HG03571 (cell line): ENCODE measurements at regions not wholly inside any gene's neighbourhood (a gene's known extent, or its start where the extent isn't known, plus 50 kb on each side); places are given as distances from the start of the nearest gene placed in this dataset.

Experiments used
- ATAC-seq: cut with Tn5 transposase; IDR thresholded peaks from one replicate; pipeline ENCODE4 v1.9.1; 2021; ENCODE audit not compliant: unreplicated experiment

DNA sequence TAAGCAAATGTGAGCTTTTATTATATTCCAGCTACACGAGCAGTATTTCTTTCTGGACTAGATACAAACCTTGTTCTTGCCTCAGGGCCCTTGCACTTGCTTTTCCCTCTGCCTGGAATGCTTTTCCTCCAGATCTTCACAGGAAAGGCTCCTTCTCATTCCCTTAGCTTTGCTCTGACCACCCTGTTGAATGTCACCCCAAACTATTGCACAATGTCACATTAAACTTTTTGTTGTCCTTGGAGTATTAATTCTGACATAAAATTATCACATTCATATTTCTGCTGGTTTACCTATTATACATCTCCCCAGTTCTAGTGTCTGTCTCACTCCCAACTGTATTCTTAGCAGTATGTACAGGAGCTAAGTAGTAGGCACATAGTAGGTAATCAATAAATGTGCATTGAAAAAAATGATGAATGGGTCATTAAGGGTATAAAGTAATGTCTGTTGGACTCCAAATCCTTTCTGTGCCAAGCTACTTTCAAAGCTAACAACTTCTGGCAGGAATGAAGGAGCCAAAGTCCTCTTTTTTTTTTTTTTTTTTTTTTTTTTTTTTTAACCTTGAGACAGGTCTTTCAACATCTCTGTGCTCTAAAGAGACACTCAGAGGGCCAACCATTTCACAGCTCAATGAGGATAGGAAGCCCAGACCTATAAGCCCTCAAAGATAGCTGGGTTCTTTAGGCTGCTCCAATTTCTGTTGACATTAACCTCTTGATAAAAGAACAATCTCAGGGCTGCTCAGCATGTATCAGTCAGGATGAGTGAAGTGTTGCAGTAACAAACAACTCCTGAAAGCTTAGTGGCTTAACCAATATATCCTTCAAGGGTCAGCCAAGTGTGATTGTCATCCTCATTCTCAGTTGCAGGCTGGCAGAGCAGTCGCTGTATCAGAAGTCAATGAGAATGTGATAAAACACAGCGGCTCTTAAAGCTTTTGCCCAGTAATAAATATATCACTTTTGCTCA, 424.4 kb upstream of the TBX3 start:
- no peak for ATAC-seq

GRCh38 chr12:115103884-115104883, 420.2 kb upstream of the TBX3 start:
- no peak for ATAC-seq

DNA sequence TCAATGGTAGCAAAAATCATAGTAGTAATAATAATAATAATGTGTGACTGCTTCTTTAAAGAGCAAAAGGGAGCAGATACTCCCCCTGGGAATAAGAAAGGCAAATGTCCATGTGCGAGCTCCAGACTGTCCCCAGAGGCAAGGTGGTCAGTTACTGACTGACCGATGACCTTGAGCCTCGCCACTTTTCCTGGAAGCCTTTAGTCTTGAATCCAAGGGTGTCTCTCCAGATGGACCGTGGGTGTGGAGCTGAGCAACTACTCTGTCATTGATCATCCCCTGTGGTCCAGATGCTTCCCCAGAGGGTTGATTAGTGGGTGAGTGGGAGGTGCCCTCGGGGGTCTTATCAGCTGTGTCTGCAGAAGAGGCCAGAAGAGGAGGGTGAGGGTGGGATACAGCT, 418.5 kb upstream of the TBX3 start:
- ATAC-seq, result no peak

DNA sequence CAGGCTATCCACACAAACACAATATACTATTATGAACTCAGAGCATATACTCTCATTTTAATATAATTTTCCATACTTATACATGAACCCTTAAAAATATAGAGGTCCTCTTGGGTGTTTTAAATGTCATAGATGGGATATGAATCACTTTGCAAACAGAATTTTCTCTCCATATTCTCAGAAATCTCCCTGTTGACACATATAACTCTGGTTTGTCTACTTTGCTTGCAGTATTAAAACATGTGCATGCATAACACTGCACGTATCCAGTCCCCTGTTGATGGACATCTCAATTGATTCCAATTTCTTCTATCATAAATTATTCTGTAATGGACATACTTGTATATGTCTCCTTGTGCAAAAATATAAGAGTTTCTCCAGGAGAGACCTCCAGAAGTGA, 417.5 kb upstream of the TBX3 start:
- no peak for ATAC-seq

DNA sequence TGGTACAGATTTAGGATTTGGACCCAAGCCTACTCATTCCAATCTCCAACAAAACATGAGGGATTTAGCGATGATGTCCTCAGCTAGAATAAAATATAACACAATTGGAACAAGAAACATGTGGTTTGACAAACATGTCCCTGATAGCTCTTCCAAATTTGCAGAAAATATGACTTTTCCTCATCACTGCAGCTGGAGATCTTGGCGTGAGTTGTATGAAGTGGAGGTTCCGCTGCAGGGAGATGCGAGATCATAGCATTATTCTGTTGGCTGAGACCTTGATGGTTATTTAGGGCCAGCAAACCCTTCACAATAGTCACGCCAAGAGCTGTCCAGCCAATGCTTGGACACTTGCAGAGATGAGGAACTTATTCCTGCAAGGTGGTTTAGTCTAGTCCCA, 413.4 kb upstream of the TBX3 start:
- no peak for ATAC-seq

DNA sequence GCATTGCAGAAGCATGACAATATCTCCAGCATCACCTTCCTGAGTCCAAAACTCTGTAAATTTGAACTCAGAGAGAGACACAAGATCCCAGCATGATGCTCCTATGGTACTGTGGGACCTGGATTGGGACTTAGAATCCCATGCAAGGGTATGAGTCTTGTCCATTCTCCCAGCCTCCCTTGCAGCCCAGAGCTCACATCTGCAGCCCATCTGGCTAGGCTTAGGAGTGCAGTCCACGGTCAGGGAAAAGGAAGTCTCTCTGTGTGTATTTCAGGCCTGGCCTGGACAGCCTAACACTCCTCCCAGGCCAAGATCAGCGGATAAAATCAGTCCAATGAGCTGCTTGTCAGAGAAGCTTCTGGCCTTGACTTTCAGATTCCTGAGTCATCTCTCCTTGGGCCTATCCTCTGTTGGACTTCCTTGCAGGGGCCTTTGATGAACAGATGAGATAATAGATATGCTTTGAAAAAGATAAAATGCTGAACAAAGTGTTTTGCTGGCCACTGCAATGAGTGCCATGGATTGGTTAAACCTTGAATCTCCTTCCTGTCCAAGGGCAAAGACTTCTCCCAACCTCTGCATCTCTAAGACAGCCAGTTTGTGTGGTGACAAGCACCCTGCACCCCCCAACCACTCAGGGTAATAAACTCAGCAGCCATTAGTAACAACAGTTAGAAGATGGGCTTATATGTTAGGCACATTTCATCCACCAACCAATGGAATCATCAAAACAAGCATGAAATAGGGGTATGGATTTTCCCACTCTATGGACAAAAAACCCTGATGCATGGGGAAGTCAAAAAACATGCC, 412.8 kb upstream of the TBX3 start:
- no peak for ATAC-seq

- ATAC-seq, result no peak
Measured at GRCh38 chr12:115095073-115095748, 411.2 kb upstream of the TBX3 start.

DNA sequence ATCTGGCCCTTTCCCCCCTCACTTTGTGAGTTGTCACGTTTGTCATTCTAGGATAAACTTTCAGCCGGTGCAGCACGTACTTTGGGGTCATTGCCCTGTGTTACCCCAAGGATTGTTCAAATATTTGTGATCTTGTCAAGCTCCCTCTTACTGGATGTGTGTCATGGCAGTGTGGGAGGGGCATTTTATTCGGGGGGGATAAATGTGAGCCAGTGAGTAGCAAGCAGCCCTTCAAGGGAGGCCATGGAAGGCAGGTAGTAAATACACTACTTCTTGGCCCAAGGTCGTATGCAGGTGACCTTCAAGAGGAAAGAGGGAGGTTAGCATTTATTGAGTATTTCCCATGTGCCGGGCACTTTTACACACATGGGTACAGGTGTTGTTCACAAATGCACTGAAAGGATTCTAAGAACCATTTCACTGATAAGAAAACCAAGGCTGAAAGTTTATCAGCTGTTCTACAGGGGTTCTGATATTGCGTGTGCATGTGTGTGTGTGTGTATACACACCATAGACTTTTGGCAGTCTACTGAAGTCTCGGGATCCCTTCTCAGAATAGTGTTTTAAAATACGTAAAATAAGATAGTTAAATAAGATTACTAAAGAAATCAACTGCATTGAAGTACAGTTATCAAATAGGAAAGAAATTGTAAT, 410.3 kb upstream of the TBX3 start:
- no peak for ATAC-seq

DNA sequence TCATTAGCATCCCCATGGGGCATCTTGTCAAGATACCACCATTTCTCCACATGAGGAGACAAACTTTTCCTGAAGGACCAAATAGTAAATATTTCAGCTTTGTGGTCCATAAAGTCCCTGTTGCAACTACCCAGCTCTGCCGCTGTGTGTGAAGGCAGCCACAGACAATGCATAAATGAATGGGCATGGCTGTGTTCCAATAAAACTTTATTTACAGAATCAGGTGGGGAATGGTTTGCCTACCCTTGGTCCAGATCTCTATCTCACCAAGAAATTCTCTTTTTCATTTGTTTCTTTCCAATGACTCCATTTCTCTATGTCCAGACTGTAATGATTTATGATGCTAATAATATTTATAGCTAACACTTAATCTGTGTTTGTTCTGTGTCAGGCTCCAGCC, 409.3 kb upstream of the TBX3 start:
- ATAC-seq, result no peak

- ATAC-seq, result no peak
Measured at GRCh38 chr12:115090783-115091182, 406.8 kb upstream of the TBX3 start.

GRCh38 chr12:115088995-115089841, 405.2 kb upstream of the TBX3 start:
- no peak for ATAC-seq

- ATAC-seq, result no peak
Measured at GRCh38 chr12:115088328-115088994, 404.5 kb upstream of the TBX3 start.

- ATAC-seq, result no peak
Measured at GRCh38 chr12:115085594-115085993, 401.6 kb upstream of the TBX3 start.

- no peak for ATAC-seq
Measured at GRCh38 chr12:115079760-115080159, 395.8 kb upstream of the TBX3 start.

- ATAC-seq, result no peak
Measured at GRCh38 chr12:115078990-115079389, 395.0 kb upstream of the TBX3 start.

DNA sequence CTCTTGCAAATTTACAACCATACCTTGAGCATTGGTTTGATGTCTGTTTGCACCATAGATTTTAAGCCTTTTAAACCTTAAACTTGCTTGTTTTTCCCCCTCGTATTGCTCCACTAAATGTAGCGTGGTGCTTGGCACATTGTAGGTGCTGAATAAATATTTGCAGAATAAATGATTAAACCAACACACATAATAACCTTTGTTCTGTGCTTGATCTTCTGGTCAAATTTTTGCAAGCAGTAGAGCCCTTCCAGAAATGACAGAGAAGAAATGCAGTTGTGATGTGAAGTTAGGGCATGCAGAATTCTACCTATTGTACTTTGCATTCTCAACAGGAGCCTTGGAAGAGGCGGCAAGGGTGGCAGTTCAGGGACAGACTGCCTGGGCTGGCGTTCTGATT, 394.4 kb upstream of the TBX3 start:
- no peak for ATAC-seq

DNA sequence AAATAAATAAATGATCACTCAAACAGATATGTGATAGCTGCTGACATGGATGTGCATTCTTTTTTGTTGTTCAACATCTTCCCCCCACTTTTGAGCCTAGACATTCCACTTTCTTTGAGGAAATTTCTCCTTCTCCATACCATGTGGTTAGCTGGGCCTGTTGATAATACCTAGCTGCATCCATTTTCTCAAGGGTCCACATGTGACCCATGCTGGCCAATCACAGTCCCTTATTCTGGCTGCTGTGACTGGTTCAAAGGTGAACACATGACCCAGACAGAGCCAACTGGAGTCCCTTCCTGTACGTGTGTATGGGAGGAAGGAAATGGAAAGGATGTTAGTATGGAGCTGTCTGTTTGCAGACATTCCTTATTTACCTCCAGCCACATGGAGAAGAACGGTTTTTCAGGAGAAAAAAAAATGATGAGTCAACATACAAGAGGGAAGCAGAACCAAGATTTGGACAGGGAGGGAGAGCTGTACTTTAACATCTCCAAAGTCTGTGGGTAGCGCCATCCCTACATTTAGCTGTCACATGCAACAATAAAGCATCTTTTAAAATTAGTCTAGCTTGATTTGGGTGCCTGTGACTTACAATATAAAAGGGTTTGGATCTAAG, 391.7 kb upstream of the TBX3 start:
- no peak for ATAC-seq

GRCh38 chr12:115074617-115075016, 390.6 kb upstream of the TBX3 start:
- ATAC-seq, result no peak
